ENCODE measurements at regions not wholly inside any gene's neighbourhood (a gene's known extent, or its start where the extent isn't known, plus 50 kb on each side); places are given as distances from the start of the nearest gene placed in this dataset.

GRCh38 chr6:48701572-48701971, 590.6 kb upstream of the PTCHD4 start:
- TF ChIP-seq ARNTL (CRISPR knock-in tag; IDR thresholded peaks at IDR 0.05; ENCODE audit: borderline replicate concordance, low read depth), result no peak
- TF ChIP-seq ZNF70 (CRISPR knock-in tag; IDR thresholded peaks at IDR 0.05), result no peak
- no peak for TF ChIP-seq ESRRG (CRISPR knock-in tag; IDR thresholded peaks at IDR 0.05)
- no peak for TF ChIP-seq POU6F1 (CRISPR knock-in tag; IDR thresholded peaks at IDR 0.05; ENCODE audit: borderline replicate concordance, low read depth)
- no peak for TF ChIP-seq ZFP3 (CRISPR knock-in tag; IDR thresholded peaks at IDR 0.05)

All from SK-N-SH treated with all-trans-retinoic acid at 6 μM for 48 hours (cell line).